ENCODE measurements at regions not wholly inside any gene's neighbourhood (a gene's known extent, or its start where the extent isn't known, plus 50 kb on each side); places are given as distances from the start of the nearest gene placed in this dataset.

- Histone ChIP-seq H3K27me3 (no peaks in the 10 kb centered on the region), H3K4me1 (peaks cover 13% of the 10 kb centered on the region), H3K4me3 (ENCODE audit: low read depth, low read length) (no peak overlapping the region), H3K36me3 (no peaks in the 10 kb centered on the region), H3K9me3 (no peaks in the 10 kb centered on the region; the same call in 1 of the 2 replicates)
- peak; percentile 60 for DNase-seq
- TF ChIP-seq CTCF (IDR thresholded peaks at IDR 0.05; ENCODE audit: low read depth, low read length) = no peak
These were observed 472.8 kb downstream of the EIPR1 start for GRCh38 chr2:2904721-2905350.

- Histone ChIP-seq H3K36me3 (no peaks in the 10 kb centered on the region), H3K4me1 (peaks cover 21% of the 10 kb centered on the region), H3K4me3 (ENCODE audit: low read depth, low read length) (no peak overlapping the region), H3K9me3 (no peaks in the 10 kb centered on the region; the same call in 1 of the 2 replicates), H3K27me3 (no peaks in the 10 kb centered on the region)
- DNase-seq = no peak
- TF ChIP-seq CTCF (IDR thresholded peaks at IDR 0.05; ENCODE audit: low read depth, low read length) = no peak
These were observed 474.9 kb downstream of the EIPR1 start for GRCh38 chr2:2902547-2903281.

- TF ChIP-seq CTCF (IDR thresholded peaks at IDR 0.05; ENCODE audit: low read depth, low read length) = no peak
- Histone ChIP-seq H3K27me3 (no peaks in the 10 kb centered on the region), H3K4me1 (peaks cover 21% of the 10 kb centered on the region), H3K4me3 (ENCODE audit: low read depth, low read length) (no peak overlapping the region), H3K36me3 (no peaks in the 10 kb centered on the region), H3K9me3 (no peaks in the 10 kb centered on the region; the same call in 1 of the 2 replicates)
- DNase-seq = no peak
These were observed 476.0 kb downstream of the EIPR1 start for GRCh38 chr2:2901384-2902345.

GRCh38 chr2:2899826-2900225, 477.8 kb downstream of the EIPR1 start:
- no peaks in the 10 kb centered on the region for H3K36me3 ChIP-seq
- peaks cover 21% of the 10 kb centered on the region for H3K4me1 ChIP-seq
- no peak for TF ChIP-seq CTCF (IDR thresholded peaks at IDR 0.05; ENCODE audit: low read depth, low read length)
- no peaks in the 10 kb centered on the region for H3K27me3 ChIP-seq
- no peak overlapping the region; the same call in 1 of the 2 replicates for H3K4me3 ChIP-seq (ENCODE audit: low read depth, low read length)
- H3K9me3 ChIP-seq = no peaks in the 10 kb centered on the region; the same call in 1 of the 2 replicates
- DNase-seq = peak; percentile 66

- Histone ChIP-seq H3K4me1 (peaks cover 19% of the 10 kb centered on the region), H3K4me3 (ENCODE audit: low read depth, low read length) (no peak overlapping the region), H3K9me3 (no peaks in the 10 kb centered on the region; the same call in 1 of the 2 replicates), H3K27me3 (no peaks in the 10 kb centered on the region), H3K36me3 (no peaks in the 10 kb centered on the region)
- no peak for DNase-seq
- TF ChIP-seq CTCF (IDR thresholded peaks at IDR 0.05; ENCODE audit: low read depth, low read length) = no peak
These were observed 478.9 kb downstream of the EIPR1 start for GRCh38 chr2:2898744-2899143.

Measured in BE2C (cell line).